Renal cortex interstitium (tissue), 11 donors: ENCODE measurements at regions not wholly inside any gene's neighbourhood (a gene's known extent, or its start where the extent isn't known, plus 50 kb on each side); places are given as distances from the start of the nearest gene placed in this dataset.

Experiments
- DNase-seq, 11 donors: peaks; one replicate each; pipeline ENCODE4 v3.0.0-alpha.2; 2013; ENCODE audit warnings: low read depth in 9 of 11, low spot score in 4 of 11; ENCODE audit errors: extremely low read depth in 1 of 11

DNA sequence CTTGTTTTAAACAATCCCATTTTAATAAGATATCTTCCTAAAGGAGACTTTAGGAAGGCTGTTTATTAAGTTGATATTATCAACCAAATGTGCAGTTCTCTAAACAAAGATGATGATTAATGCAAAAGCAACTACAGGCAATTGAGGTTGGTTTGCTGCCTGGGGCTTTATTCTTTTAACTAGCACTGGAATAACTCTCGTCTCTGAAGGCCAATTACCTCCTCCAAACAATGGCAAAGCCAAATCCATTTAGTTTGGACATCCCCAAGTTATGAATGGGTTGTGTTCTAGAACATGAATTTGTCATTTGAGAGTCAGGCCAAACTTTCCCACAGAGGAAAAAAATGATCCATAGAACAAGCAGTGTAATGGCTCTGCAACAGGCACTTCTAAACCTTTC lies 114.1 kb downstream of the SLC16A9 start:
- DNase-seq = no peak

DNA sequence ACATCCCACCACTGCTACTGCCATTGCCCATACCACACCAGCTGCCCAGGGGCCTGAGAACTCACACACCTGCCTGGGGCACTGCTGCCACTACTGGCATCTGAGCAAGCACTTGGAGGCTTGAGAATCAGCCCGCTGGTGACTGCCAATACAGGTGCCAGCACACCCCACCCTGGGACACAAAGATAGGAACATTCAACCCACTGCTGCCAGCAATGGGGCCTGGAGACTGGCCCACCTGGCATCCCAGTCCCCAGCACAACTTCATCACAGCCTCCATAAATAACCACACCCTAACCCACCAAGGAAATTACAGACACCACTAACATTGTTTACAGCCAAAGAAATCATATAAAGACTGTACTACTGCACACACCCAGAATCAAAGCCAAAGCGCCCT lies 115.9 kb downstream of the SLC16A9 start:
- no peak for DNase-seq

DNA sequence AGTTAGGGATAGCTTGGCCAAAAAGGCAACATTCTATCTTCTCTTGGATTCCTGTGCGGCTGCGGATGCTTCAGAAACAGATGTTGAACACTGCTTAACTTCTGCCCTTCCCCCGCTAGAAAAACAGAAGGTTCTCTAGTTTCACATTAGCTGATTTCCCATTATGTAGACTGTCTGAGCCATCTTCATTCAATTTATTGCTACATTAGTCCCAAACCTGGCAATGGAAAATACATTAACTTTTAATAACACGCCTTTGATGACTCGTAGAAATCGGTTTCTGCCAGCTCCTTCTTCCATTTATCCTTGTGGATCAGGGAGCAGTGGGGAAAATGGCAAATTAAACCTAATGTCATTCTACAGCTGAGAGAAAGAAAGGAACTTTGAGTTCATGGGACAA lies 119.9 kb downstream of the SLC16A9 start:
- DNase-seq = no peak

DNA sequence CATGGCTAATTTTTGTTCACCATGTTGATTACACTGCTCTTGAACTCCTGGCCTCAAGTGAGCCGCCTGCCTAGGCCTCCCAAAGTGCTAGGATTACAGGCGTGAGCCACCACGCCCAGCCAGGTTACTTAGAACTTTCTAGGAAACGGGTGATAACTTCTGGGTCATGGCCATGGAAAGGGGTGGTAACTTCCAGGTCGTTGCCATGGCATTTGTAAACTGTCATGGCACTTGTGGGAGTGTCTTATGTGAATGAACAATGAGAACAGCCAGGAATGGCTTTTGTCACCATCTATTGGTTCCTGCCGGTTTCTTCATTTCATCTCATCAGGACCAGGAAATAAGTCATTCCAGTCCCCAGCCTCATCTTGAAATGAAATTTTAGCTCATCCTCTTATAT lies 120.9 kb downstream of the SLC16A9 start:
- no peak for DNase-seq

DNA sequence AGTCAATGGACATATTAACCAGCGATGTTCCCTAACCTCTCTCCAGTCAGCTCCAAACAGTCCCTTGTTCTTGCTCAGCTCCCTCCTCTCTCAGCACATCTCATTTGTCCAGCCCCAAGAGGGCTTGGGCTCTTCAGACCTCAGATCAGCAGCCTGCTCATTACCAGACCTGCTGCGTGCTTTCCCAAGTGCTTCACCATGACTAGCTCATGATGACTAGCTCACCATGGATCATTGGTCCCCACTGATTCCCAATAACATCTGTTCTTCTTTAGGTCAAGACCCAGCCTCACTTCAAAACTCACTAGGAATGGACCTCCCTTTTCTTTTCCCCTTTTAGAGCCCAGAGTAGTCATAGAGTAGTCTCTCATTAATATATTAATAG lies 121.9 kb downstream of the SLC16A9 start:
- no peak for DNase-seq

DNA sequence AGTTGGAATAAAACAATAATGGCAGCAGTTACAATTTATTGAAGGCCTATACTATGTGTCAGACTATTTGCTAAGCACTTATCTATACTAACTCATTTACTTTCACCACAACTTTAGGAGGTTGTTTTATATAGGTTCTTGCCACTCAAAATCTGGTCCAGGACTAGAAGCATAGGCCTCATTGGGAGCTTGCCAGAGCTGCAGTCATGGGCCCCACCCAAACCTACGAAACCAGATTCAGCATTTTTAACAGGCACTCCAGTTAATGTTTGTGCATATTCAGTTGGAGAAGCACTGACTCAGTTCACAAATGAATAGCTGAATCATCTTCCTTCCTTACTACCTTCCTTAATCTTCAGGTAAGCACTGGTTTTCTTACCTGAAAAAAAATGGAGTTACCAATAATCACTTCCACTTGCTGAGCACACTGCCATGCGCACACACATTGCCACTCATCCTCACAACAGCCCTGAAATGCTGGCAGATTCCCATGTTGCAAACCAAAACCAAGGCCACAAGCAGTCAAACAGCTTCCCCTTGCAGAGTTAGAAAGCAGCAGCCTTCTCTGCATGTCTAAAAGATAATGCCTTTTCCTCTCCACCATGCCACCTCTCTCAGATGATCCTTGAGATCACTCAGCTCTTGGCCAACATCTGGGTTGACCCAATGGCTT lies 122.4 kb downstream of the SLC16A9 start:
- no peak for DNase-seq

DNA sequence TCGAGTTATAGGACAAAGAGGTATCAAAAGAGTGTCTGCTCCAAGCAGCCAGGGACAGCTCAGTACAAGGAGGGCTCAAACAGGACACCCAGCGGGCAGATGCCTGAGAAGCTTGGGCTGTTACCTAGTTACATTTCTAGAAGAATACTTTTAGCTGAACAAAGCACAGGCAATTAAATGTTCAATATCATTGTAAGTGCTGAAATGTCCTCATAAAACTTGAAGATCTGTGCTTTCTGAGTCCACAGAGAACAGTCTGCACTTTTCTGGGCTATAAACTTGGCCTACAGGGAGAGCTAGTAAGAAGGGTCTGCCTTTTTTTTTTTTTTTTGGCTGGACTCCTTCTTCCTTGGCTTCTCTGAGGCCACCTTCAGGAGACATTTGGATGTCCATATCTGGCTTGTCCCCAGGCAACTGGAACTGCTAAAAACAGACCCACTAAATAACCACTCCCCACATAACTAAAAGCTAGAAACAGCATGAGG lies 123.2 kb downstream of the SLC16A9 start:
- DNase-seq = no peak

DNA sequence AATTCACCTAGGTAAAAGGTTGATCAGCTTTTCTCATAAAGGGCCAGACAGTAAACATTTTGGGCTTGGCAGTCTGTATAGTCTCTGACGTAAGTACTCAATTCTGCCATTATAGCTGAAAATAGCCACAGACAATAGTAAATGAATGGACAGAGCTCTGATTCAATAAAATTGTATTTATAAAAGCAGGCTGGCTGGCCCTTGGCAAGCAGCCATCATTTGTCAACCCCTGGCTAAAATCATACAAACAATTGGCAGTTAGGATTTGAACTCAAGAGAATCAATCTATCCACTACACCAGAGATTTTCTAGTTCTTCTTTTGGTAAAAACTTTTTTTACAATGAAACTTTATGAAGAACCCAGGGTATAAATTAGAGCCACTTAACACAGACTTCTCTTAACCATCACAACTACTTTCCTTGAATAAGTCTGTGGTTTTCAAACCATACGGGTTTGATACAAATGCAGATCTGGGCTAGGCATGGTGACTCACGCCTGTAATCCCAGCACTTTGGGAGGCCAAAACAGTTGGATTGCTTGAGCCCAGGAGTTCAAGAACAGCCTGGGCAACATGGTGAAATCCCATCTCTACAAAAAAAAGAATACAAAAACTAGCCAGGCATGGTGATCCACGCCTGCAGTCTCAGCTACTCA lies 124.5 kb downstream of the SLC16A9 start:
- no peak for DNase-seq

DNA sequence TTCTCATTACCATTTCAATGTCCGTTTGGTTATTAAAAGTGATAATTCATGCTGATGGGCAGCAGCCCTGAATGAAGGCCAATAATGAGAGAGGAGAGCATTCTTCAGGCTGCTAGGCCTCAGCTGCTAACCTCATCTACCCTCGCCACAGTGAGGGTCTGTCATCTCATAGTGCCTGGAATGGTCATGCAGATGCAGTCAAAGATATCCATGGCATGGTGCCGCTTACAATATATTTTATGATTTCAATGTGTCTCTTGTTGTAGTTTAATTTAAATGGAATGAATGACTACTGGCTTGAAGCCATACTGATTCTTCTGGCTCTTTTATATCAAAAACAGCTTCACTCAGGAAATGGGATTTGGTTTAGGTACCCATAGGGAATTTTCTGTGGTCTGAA lies 126.9 kb downstream of the SLC16A9 start:
- DNase-seq = no peak

DNA sequence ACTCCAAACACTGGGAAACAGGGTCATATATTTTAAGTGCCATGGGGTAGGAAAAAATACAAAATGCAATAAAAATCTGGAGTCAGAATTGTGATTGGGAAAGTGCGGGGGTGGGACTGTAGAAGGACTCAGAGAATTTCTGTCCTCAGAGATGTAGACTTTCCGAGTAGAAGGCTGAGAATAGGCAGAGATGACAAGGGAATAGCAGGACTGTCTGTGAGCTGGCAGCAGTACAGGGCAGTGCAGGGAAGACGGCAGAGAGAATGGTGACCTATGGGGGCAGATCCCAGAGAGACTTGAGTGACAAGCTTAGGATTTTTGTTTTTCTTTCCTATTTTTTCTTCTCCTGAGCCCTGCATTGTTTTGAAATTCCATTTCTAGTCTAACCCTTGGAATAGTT lies 127.6 kb downstream of the SLC16A9 start:
- DNase-seq = no peak

DNA sequence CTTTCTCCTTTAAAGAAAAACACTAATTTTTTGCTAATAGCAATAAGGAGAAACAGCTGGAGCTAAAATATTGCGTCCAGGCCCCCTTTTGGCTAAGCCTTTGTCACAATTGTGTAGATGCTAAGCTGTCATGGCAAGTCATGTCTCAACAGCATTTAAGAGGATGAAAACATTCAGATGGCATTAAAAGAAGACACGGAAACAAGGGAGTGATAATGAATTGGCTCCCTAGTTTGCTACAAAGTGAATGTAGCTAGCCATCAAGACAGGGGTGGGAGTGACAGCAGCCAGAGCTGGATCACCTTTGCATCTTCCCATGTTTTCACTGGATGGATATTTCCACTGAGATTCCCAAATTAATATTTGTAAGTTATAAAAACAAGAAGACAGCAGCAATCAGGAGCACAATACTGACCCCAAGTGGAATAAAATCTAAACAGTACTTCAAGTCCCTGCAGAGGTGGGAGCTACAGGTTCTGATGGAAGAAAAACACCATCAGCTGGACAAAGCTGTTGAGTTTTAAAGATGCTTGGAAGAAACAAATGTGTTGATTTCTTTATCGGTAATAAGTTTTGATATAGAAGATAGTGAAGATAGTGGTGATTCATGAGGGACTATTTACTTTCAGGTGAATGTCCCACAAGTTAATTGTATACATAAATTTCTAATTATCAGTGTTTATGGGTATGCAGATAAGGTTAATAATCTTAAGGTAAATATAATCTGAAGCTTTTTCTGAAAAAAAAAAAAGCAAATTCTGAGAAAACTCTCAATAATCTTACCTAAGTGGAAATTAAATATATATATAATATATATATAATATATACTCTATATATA lies 129.4 kb downstream of the SLC16A9 start:
- peak in 8 of 11 donors; percentile 9 to 41 (median 24) for DNase-seq

DNA sequence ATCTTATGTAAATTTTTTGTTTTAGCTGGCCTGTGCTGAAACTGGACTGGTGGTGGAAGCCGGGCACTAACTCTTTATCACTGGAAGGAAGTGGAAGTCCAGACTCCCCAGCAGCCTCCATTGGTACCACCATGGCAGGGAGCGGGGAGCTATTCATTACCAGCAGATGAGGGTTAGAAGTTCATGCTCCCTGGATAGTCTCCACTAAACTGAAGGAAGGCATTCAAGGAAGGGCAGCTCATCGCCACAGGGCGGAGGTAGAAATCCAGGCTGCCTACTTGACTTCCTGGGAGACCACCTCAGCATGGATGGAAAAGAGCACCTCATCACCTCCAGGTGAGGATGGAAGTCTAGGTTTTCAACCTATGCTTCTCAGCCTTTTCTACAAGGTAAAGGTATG lies 130.9 kb downstream of the SLC16A9 start:
- DNase-seq = no peak

DNA sequence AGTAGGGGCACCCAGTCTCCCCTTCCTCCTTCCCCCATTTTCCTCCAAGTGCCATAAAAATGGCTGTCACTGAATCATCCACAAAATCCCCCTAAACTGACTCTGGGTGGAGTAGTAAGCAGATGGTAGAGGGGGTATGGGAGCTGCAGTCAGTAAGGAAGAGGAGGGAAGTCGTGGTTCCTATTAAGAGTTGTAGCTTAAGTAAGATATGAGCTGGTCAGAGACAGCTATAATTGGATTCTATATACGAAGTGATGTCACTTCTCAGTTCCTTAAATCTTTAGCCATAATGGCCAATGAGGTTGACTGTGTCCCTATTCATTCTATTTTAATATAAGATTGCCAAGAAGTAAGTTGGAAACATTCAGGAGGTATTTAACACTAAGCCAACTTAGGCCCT lies 131.7 kb downstream of the SLC16A9 start:
- DNase-seq = no peak

DNA sequence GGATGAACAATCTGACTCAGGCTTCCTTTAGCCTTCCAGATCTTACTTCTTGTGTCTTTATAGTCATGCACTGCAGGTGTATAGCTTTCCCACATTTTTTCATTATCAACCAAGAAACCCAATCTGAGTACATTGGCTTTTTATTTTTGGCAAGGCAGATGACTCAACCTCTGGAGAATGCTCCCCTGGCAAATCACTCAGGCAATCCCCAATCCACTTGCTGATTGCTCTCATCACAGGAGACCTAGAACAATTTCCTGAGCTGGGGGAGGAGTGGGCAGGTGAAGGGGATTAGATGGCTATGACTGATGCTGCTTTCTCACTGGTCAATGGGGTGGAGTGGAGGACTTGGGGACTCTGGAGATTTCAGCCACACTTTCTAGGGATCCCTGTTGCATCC lies 134.4 kb downstream of the SLC16A9 start:
- DNase-seq = no peak

DNA sequence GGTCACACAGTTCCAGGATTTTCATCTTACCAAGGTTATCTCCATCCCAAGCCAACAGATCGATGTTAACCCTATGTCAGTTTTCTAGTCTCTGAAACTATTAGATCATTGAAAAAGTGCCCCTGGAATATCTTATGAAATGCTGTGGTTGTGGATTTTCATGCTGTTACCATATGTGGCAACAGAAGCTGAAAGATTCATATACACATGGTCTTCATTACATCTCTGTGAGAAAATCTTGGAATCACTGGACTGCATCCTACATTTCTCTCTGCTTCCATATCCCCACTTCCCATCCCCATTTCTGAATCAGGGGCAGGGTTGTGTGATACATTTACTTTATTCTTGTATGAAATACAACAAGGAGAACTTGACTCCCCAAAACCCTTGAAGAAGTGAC lies 146.1 kb downstream of the SLC16A9 start:
- no peak for DNase-seq

DNA sequence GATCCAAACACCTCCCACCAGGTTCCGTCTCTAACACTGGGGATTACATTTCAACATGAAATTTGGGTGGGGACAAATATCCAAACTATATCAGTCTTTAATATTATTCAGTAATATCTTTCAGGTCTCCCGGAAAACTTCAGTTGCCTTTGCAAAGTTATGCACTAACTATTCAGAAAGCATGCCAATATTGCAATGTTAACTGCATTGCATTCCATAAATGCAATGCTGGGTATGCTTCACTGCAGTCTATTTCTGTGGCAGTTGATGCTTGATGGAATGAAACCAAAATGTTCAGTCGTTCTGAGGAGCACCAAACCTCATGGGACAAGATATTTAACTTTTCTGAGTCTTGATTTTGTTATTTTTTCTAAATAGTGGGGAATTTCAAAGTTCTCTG lies 147.5 kb downstream of the SLC16A9 start:
- no peak for DNase-seq

DNA sequence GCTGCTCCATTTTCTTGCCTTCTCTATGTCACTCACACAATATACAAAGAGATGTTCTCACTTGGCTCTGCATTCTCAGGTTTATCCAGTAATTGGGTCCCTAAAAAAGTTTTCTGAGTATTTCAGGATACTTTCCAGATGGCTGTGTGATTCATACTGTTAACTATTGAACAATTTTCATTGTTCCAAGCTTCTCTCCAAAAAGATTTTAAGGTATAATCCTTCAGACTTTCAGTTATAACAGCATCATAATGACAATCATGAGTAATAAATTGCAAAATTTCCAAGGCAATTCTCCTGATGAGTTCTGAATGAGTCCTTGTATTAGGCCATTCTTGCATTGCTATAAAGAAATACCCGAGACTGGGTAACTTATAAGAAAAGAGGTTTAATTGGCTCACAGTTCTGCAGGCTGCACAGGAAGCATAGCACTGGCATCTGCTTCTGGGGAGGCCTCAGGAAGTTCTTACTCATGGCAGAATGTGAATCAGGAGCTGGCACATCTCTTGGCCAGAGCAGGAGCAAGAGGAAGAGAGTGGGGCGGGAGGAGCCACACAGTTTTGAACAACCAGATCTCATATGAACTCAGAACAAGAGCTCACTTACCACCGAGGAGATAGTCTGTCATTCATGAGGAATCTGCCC lies 148.1 kb downstream of the SLC16A9 start:
- no peak for DNase-seq

DNA sequence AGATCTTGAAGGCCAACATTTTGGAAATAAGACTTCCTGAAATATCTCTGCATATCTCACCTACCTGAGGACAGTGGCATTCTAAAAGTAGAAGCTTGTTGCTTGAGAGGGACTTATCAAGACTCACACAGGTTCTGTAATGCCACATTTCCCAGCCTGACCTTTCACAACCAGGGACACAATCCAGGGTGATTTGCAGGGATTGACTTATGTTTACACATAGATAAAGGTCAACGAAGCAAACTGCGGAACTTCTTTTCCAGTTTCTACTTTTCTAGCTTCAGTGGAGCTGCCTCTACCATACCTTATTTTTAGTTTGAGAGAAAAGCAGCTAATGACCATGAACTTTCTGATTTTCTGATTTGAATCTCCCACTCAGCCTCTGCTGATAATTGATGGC lies 148.7 kb downstream of the SLC16A9 start:
- no peak for DNase-seq

DNA sequence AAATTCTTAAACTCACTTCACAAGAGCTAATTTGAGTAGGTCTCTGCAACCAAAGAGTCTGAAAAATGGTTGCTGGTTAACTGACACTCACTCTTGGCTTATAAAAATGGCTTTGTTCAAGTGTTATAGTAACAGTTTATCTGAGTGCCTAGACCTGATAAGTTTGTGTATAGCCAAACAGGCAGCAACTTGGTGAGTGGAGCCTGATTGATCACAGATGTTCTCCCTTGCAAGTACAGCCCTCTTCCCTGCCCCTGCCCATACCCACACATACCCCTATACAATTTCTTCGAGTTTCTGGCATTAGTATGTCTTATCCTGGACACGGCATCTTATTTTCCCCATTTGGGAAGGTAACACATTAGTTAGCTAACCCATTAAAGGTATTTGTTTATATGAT lies 149.5 kb downstream of the SLC16A9 start:
- no peak for DNase-seq

DNA sequence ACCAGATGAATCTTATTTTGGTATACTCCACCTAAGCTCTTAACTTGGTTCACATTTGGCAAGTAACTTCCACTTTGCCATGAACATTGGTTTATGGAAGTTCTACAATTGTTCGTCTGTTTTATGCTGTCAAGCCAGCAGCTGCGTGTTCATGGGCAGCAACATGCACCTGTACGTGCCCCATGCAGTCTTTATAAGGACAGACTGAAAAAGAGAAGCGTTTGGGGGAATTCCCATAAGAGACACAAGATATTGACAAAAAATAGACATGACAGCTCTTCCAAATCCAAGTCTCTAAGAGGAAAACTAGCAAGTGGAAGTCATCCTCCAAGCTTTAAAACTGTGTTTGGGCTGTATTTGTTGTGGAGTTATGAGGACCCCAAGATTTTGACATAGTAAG lies 151.6 kb downstream of the SLC16A9 start:
- no peak for DNase-seq
